OCI-LY7 (cell line): ENCODE measurements at regions not wholly inside any gene's neighbourhood (a gene's known extent, or its start where the extent isn't known, plus 50 kb on each side); places are given as distances from the start of the nearest gene placed in this dataset.

Source experiments
- CTCF ChIP-seq: fragments of 200-600 bp; sonication (generic); conservative IDR thresholded peaks from 2 replicates; pipeline ENCODE4 v1.5.1; 2014; ENCODE audit warnings: mild to moderate bottlenecking, antibody characterized with exemption, low read length, moderate library complexity, mixed read lengths
- EZH2phosphoT487 ChIP-seq: fragments of 200-600 bp; sonication (generic); IDR thresholded peaks from 2 replicates; pipeline ENCODE4 v1.6.1; 2018; ENCODE audit warnings: low read depth, borderline replicate concordance, mild to moderate bottlenecking, mixed run types, antibody characterized with exemption, low read length, moderate library complexity, mixed read lengths

- TF ChIP-seq CTCF, result no peak
- no peak for TF ChIP-seq EZH2phosphoT487
These were observed 277.0 kb upstream of the INTU start for GRCh38 chr4:127355743-127356142.
